Ishikawa (cell line): ENCODE measurements at regions not wholly inside any gene's neighbourhood (a gene's known extent, or its start where the extent isn't known, plus 50 kb on each side); places are given as distances from the start of the nearest gene placed in this dataset.

Experiments
- CEBPB ChIP-seq: IDR thresholded peaks from 2 replicates; pipeline ENCODE4 v1.6.1; 2012
- EGR1 ChIP-seq: IDR thresholded peaks from 2 replicates; pipeline ENCODE4 v1.6.1; 2012
- EP300 ChIP-seq: IDR thresholded peaks from 2 replicates; pipeline ENCODE4 v1.6.1; 2012; ENCODE audit warnings: borderline replicate concordance
- NFIC ChIP-seq: IDR thresholded peaks from 2 replicates; pipeline ENCODE4 v1.6.1; 2012
- RAD21 ChIP-seq: IDR thresholded peaks from 2 replicates; pipeline ENCODE4 v1.6.1; 2012; ENCODE audit warnings: low read depth
- TAF1 ChIP-seq: IDR thresholded peaks from 2 replicates; pipeline ENCODE4 v1.6.1; 2012; ENCODE audit warnings: low read depth, mild to moderate bottlenecking
- TEAD4 ChIP-seq: IDR thresholded peaks from 2 replicates; pipeline ENCODE4 v1.6.1; 2012
- TF ChIP-seq, protein P1 (sequence below): IDR thresholded peaks from 2 replicates; pipeline ENCODE4 v1.6.1; 2012; ENCODE audit warnings: low read depth, mild to moderate bottlenecking
- TF ChIP-seq, protein P2 (sequence below): IDR thresholded peaks from 2 replicates; pipeline ENCODE4 v1.6.1; 2012
- TF ChIP-seq, protein P3 (sequence below): IDR thresholded peaks from 2 replicates; pipeline ENCODE4 v1.6.1; 2012

DNA sequence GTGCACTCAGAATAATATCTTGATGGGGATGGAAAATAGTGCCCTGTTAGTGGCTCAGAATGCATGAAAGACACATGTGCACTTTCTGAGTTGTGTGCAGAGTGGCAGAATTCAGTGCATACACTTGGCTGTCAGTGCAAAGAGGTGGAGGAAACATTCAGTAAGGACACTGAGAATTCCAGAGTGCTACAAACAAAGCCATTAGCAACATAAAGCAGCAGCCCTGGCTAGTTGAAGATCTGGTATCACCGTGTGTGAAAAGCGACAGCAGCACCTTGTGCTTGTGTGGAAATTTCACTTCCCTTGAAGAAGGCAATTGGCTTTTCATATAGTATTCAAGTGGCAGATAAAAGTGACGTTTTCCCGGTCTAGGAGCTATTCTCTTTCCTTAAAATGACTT lies 810.4 kb downstream of the TRIML1 start:
- no peak for TF ChIP-seq EP300
- no peak for TF ChIP-seq CEBPB
- no peak for TF ChIP-seq TAF1
- TF ChIP-seq, protein P1, sequence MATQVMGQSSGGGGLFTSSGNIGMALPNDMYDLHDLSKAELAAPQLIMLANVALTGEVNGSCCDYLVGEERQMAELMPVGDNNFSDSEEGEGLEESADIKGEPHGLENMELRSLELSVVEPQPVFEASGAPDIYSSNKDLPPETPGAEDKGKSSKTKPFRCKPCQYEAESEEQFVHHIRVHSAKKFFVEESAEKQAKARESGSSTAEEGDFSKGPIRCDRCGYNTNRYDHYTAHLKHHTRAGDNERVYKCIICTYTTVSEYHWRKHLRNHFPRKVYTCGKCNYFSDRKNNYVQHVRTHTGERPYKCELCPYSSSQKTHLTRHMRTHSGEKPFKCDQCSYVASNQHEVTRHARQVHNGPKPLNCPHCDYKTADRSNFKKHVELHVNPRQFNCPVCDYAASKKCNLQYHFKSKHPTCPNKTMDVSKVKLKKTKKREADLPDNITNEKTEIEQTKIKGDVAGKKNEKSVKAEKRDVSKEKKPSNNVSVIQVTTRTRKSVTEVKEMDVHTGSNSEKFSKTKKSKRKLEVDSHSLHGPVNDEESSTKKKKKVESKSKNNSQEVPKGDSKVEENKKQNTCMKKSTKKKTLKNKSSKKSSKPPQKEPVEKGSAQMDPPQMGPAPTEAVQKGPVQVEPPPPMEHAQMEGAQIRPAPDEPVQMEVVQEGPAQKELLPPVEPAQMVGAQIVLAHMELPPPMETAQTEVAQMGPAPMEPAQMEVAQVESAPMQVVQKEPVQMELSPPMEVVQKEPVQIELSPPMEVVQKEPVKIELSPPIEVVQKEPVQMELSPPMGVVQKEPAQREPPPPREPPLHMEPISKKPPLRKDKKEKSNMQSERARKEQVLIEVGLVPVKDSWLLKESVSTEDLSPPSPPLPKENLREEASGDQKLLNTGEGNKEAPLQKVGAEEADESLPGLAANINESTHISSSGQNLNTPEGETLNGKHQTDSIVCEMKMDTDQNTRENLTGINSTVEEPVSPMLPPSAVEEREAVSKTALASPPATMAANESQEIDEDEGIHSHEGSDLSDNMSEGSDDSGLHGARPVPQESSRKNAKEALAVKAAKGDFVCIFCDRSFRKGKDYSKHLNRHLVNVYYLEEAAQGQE, result no peak
- TF ChIP-seq, protein P2, sequence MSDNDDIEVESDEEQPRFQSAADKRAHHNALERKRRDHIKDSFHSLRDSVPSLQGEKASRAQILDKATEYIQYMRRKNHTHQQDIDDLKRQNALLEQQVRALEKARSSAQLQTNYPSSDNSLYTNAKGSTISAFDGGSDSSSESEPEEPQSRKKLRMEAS, result no peak
- TF ChIP-seq TEAD4, result no peak
- no peak for TF ChIP-seq NFIC
- TF ChIP-seq RAD21, result no peak
- TF ChIP-seq, protein P3, sequence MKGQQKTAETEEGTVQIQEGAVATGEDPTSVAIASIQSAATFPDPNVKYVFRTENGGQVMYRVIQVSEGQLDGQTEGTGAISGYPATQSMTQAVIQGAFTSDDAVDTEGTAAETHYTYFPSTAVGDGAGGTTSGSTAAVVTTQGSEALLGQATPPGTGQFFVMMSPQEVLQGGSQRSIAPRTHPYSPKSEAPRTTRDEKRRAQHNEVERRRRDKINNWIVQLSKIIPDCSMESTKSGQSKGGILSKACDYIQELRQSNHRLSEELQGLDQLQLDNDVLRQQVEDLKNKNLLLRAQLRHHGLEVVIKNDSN, result no peak
- TF ChIP-seq EGR1, result no peak
